ENCODE measurements at regions not wholly inside any gene's neighbourhood (a gene's known extent, or its start where the extent isn't known, plus 50 kb on each side); places are given as distances from the start of the nearest gene placed in this dataset.

GRCh38 chr6:27568226-27568897 lies 95.5 kb upstream of the ZNF184 start:
- BruUV-seq (replicated peaks): no TSS peak
- DNase-seq (ENCODE audit: unreplicated experiment): peak; percentile 42

GRCh38 chr6:27565839-27566779 lies 93.2 kb upstream of the ZNF184 start:
- Mint-ChIP-seq H3K4me1 (ENCODE audit: insufficient read depth, unreplicated experiment) (peaks cover 7% of the 10 kb centered on the region), H3K27ac (ENCODE audit: low read depth, unreplicated experiment) (no peak overlapping the region), H3K4me3 (ENCODE audit: unreplicated experiment) (no peak overlapping the region), H3K9me3 (ENCODE audit: unreplicated experiment) (no peaks in the 10 kb centered on the region), H3K36me3 (ENCODE audit: insufficient read depth, unreplicated experiment) (no peaks in the 10 kb centered on the region), H3K27me3 (ENCODE audit: insufficient read depth, unreplicated experiment) (no peaks in the 10 kb centered on the region)
- no peak for TF ChIP-seq CTCF (IDR thresholded peaks at IDR 0.05; ENCODE audit: unreplicated experiment)
- DNase-seq (ENCODE audit: unreplicated experiment): no peak
- intact Hi-C loops (cut with micrococcal nuclease): no loop called here
- POLR2A ChIA-PET: no interaction called here
- BruUV-seq (replicated peaks): no TSS peak
- CTCF ChIA-PET: no interaction called here

More at GRCh38 chr6:27568226-27568897, 95.5 kb upstream of the ZNF184 start:
- ChIA-PET POLR2A (interaction anchor here (1.5 kb wide), 1 partner anchor 41 kb away, joined by 5 read pairs; no protein-coding TSS in a partner anchor), CTCF (no interaction called here)
- Mint-ChIP-seq H3K27me3 (ENCODE audit: insufficient read depth, unreplicated experiment) (no peaks in the 10 kb centered on the region), H3K4me3 (ENCODE audit: unreplicated experiment) (no peak overlapping the region), H3K4me1 (ENCODE audit: insufficient read depth, unreplicated experiment) (peaks cover 7% of the 10 kb centered on the region), H3K36me3 (ENCODE audit: insufficient read depth, unreplicated experiment) (no peaks in the 10 kb centered on the region), H3K27ac (ENCODE audit: low read depth, unreplicated experiment) (no peak overlapping the region), H3K9me3 (ENCODE audit: unreplicated experiment) (no peaks in the 10 kb centered on the region)
- intact Hi-C loops (cut with micrococcal nuclease): no loop called here
- TF ChIP-seq CTCF (IDR thresholded peaks at IDR 0.05; ENCODE audit: unreplicated experiment): no peak

GRCh38 chr6:27562027-27562410 lies 89.1 kb upstream of the ZNF184 start:
- Mint-ChIP-seq H3K9me3 (ENCODE audit: unreplicated experiment) (no peaks in the 10 kb centered on the region), H3K36me3 (ENCODE audit: insufficient read depth, unreplicated experiment) (no peaks in the 10 kb centered on the region), H3K4me1 (ENCODE audit: insufficient read depth, unreplicated experiment) (no peaks in the 10 kb centered on the region), H3K27me3 (ENCODE audit: insufficient read depth, unreplicated experiment) (no peaks in the 10 kb centered on the region), H3K27ac (ENCODE audit: low read depth, unreplicated experiment) (no peak overlapping the region), H3K4me3 (ENCODE audit: unreplicated experiment) (peak overlapping the region; percentile 11)
- BruUV-seq (replicated peaks): no TSS peak
- no peak for DNase-seq (ENCODE audit: unreplicated experiment)
- intact Hi-C loops (cut with micrococcal nuclease): no loop called here
- CTCF ChIA-PET: interaction anchor here (0.6 to 1.0 kb wide), 2 partner anchors 47 to 85 kb away, joined by 3 to 4 read pairs; no protein-coding TSS in a partner anchor
- no peak for TF ChIP-seq CTCF (IDR thresholded peaks at IDR 0.05; ENCODE audit: unreplicated experiment)
- POLR2A ChIA-PET: interaction anchor here (0.8 kb wide), 1 partner anchor 17 kb away, joined by 3 read pairs; no protein-coding TSS in a partner anchor

Measured in MCF 10A (cell line).